H1 (cell line): ENCODE measurements at regions not wholly inside any gene's neighbourhood (a gene's known extent, or its start where the extent isn't known, plus 50 kb on each side); places are given as distances from the start of the nearest gene placed in this dataset.

Experiments
- CTCF ChIA-PET: fragments of 300-600 bp; sonication (Branson Sonifier 250); formaldehyde crosslinking; loops from one replicate; lab custom pipeline; 2021; ENCODE audit not compliant: partially characterized antibody; lab: Charles Lee
- POLR2A ChIA-PET: fragments of 300-600 bp; sonication (Branson Sonifier 250); formaldehyde crosslinking; loops from one replicate; lab custom pipeline; 2021; ENCODE audit warnings: inconsistent platforms; ENCODE audit not compliant: partially characterized antibody; lab: Charles Lee
- DNase-seq, 2 experiments: peaks; one replicate each; pipeline versions ENCODE4 v3.0.0 to v3.0.0-alpha.2; 2010 to 2022; ENCODE audit warnings: low spot score in 2 of 2, low read depth in 1 of 2, mixed read lengths in 1 of 2
- FAIRE-seq: peaks from 2 replicates; lab custom pipeline; 2011; peaks lifted over from hg19 to GRCh38; lab: Jason Lieb, UNC
- H2AFZ ChIP-seq: 2 replicates; pipeline ENCODE4 v1.8.1; 2012; ENCODE audit warnings: low read length, inconsistent platforms
- H2AK5ac ChIP-seq: 2 replicates; pipeline ENCODE4 v1.6.1; 2013; ENCODE audit warnings: low read depth, low read length
- H2BK120ac ChIP-seq: replicated peaks from 2 replicates; pipeline ENCODE3; 2013; ENCODE audit warnings: low read depth, low read length, inconsistent platforms
- H2BK12ac ChIP-seq: 2 replicates; pipeline ENCODE4 v1.6.1; 2013; ENCODE audit warnings: low read depth, low read length
- H2BK15ac ChIP-seq: 2 replicates; pipeline ENCODE4 v1.6.1; 2013; ENCODE audit warnings: low read length
- H2BK20ac ChIP-seq: 2 replicates; pipeline ENCODE4 v1.6.1; 2013; ENCODE audit warnings: low read length
- H2BK5ac ChIP-seq: 2 replicates; pipeline ENCODE4 v1.6.1; 2013; ENCODE audit warnings: low read depth, low read length
- H3K14ac ChIP-seq: 2 replicates; pipeline ENCODE4 v1.6.1; 2013; ENCODE audit warnings: inconsistent platforms; ENCODE audit not compliant: insufficient read length
- H3K18ac ChIP-seq: 2 replicates; pipeline ENCODE4 v1.6.1; 2013; ENCODE audit warnings: low read length; ENCODE audit errors: extremely low read depth
- H3K23ac ChIP-seq: 2 replicates; pipeline ENCODE4 v1.6.1; 2013; ENCODE audit warnings: inconsistent platforms; ENCODE audit not compliant: insufficient read length
- H3K23me2 ChIP-seq: 2 replicates; pipeline ENCODE4 v1.6.1; 2013; ENCODE audit warnings: low read depth, low read length
- H3K27ac ChIP-seq: 2 replicates; pipeline ENCODE4 v1.6.1; 2011; ENCODE audit warnings: low read depth, low read length, inconsistent platforms
- H3K27me3 ChIP-seq, 4 experiments: replicated peaks in 1 of 4; 1 replicate in 1 of 4; 2 replicates in 3 of 4; pipeline versions ENCODE4 v1.6.1 to v1.8.1; 2011 to 2013; ENCODE audit warnings: low read length in 3 of 4, mild to moderate bottlenecking in 3 of 4, inconsistent platforms in 2 of 4, mixed read lengths in 2 of 4, moderate library complexity in 1 of 4; ENCODE audit not compliant: control insufficient read depth in 3 of 4, insufficient read depth in 3 of 4; ENCODE audit errors: extremely low read depth in 1 of 4
- H3K36me3 ChIP-seq, 4 experiments: 2 replicates each; pipeline versions ENCODE4 v1.6.1 to v1.8.1; 2011 to 2013; ENCODE audit warnings: mild to moderate bottlenecking in 4 of 4, low read length in 3 of 4, moderate library complexity in 2 of 4, control low read depth in 1 of 4, inconsistent platforms in 1 of 4; ENCODE audit not compliant: insufficient read depth in 4 of 4, control insufficient read depth in 2 of 4
- H3K4ac ChIP-seq: replicated peaks from 2 replicates; pipeline ENCODE3; 2013; ENCODE audit warnings: low read length, low read depth, mixed read lengths, inconsistent platforms; ENCODE audit not compliant: insufficient read length
- H3K4me1 ChIP-seq, 4 experiments: replicated peaks in 1 of 4; 1 replicate in 1 of 4; 2 replicates in 3 of 4; pipeline versions ENCODE4 v1.6.1 to v1.8.1; 2011 to 2013; ENCODE audit warnings: low read length in 3 of 4, inconsistent platforms in 2 of 4, mixed read lengths in 1 of 4; ENCODE audit not compliant: insufficient read depth in 4 of 4, control insufficient read depth in 3 of 4
- H3K4me2 ChIP-seq, 2 experiments: 2 replicates each; pipeline versions ENCODE4 v1.6.1 to v1.8.1; 2011 to 2013; ENCODE audit warnings: low read depth in 2 of 2, low read length in 2 of 2, control low read depth in 1 of 2, inconsistent platforms in 1 of 2, mild to moderate bottlenecking in 1 of 2; ENCODE audit not compliant: insufficient read depth in 1 of 2
- H3K4me3 ChIP-seq, 4 experiments: fragments of 200-600, 300-600 bp in 1 of 4; sonication (generic), shearing (Covaris generic), sonication (Bioruptor Twin) in 1 of 4; 2 replicates each; pipeline versions ENCODE4 v1.5.1 to v1.8.1; 2011 to 2016; ENCODE audit warnings: low read length in 4 of 4, low read depth in 3 of 4, control low read depth in 2 of 4, inconsistent platforms in 2 of 4, mild to moderate bottlenecking in 2 of 4, mixed read lengths in 1 of 4, moderate library complexity in 1 of 4; ENCODE audit not compliant: insufficient read depth in 2 of 4; ENCODE audit errors: extremely low read depth in 1 of 4
- H3K56ac ChIP-seq: replicated peaks from 2 replicates; pipeline ENCODE3; 2013; ENCODE audit warnings: low read depth, mild to moderate bottlenecking, mixed read lengths, low read length, inconsistent platforms; ENCODE audit not compliant: insufficient read length
- H3K79me1 ChIP-seq: 2 replicates; pipeline ENCODE4 v1.6.1; 2013; ENCODE audit warnings: low read depth, low read length, control low read depth
- H3K79me2 ChIP-seq, 2 experiments: 2 replicates each; pipeline versions ENCODE4 v1.6.1 to v1.8.1; 2012 to 2013; ENCODE audit warnings: low read length in 2 of 2, mild to moderate bottlenecking in 2 of 2, inconsistent platforms in 1 of 2; ENCODE audit not compliant: insufficient read depth in 2 of 2, control insufficient read depth in 1 of 2
- H3K9ac ChIP-seq, 4 experiments: replicated peaks in 1 of 4; 1 replicate in 1 of 4; 2 replicates in 3 of 4; pipeline versions ENCODE4 v1.6.1 to v1.8.1; 2011 to 2013; ENCODE audit warnings: low read depth in 3 of 4, low read length in 3 of 4, control low read depth in 2 of 4, mild to moderate bottlenecking in 2 of 4, moderate library complexity in 2 of 4, inconsistent platforms in 1 of 4; ENCODE audit errors: extremely low read depth in 1 of 4
- H3K9me3 ChIP-seq, 2 experiments: 2 replicates each; pipeline versions ENCODE4 v1.6.1 to v1.8.1; 2012 to 2013; ENCODE audit warnings: mild to moderate bottlenecking in 2 of 2, moderate library complexity in 2 of 2, control low read depth in 1 of 2, inconsistent platforms in 1 of 2, low read depth in 1 of 2, low read length in 1 of 2, mixed read lengths in 1 of 2; ENCODE audit not compliant: insufficient read depth in 2 of 2
- H4K20me1 ChIP-seq, 2 experiments: replicated peaks in 1 of 2; 2 replicates each; pipeline versions ENCODE3 to v1.8.1; 2011 to 2013; ENCODE audit warnings: inconsistent platforms in 2 of 2, low read length in 2 of 2, mild to moderate bottlenecking in 1 of 2; ENCODE audit not compliant: insufficient read depth in 2 of 2, control insufficient read depth in 1 of 2
- H4K5ac ChIP-seq: 2 replicates; pipeline ENCODE4 v1.6.1; 2013; ENCODE audit warnings: low read length, low read depth, mixed read lengths, inconsistent platforms; ENCODE audit not compliant: insufficient read length
- H4K8ac ChIP-seq: 2 replicates; pipeline ENCODE4 v1.8.0; 2013; ENCODE audit warnings: mild to moderate bottlenecking, moderate library complexity, low read length, inconsistent platforms; ENCODE audit not compliant: insufficient read depth; ENCODE audit errors: extremely low read depth
- H4K91ac ChIP-seq: replicated peaks from 2 replicates; pipeline ENCODE3; 2013; ENCODE audit warnings: low read length, mixed read lengths, inconsistent platforms; ENCODE audit not compliant: insufficient read length
- ASH2L ChIP-seq: fragments of 200-600, 300-600 bp; sonication (generic); IDR thresholded peaks from one replicate; pipeline ENCODE4 v1.7.1; 2017; ENCODE audit warnings: low read length
- ATF3 ChIP-seq: IDR thresholded peaks from 2 replicates; pipeline ENCODE4 v1.6.1; 2011; ENCODE audit warnings: low read depth, mild to moderate bottlenecking, low read length; ENCODE audit not compliant: insufficient read depth
- BCL11A ChIP-seq, 2 experiments: IDR thresholded peaks; one replicate each; pipeline ENCODE4 v1.6.1; 2011; ENCODE audit warnings: low read depth in 2 of 2, low read length in 2 of 2, mild to moderate bottlenecking in 2 of 2
- CEBPB ChIP-seq: IDR thresholded peaks from 2 replicates; pipeline ENCODE4 v1.6.1; 2012; ENCODE audit warnings: low read depth, low read length
- CHD2 ChIP-seq: IDR thresholded peaks from 2 replicates; pipeline ENCODE4 v1.6.1; 2012; ENCODE audit warnings: low read length, improper control_type of control experiment
- E2F6 ChIP-seq: IDR thresholded peaks from 2 replicates; pipeline ENCODE4 v1.6.1; 2012; ENCODE audit warnings: inconsistent platforms
- HDAC6 ChIP-seq: IDR thresholded peaks from one replicate; pipeline ENCODE4 v1.7.1; 2012; ENCODE audit warnings: low read depth, mild to moderate bottlenecking, inconsistent platforms, low read length, moderate library complexity
- MAFK ChIP-seq: IDR thresholded peaks from 2 replicates; pipeline ENCODE4 v1.6.1; 2012; ENCODE audit warnings: low read depth, mild to moderate bottlenecking, improper control_type of control experiment, low read length
- MAX ChIP-seq: IDR thresholded peaks from 2 replicates; pipeline ENCODE4 v1.6.1; 2012; ENCODE audit warnings: inconsistent platforms
- RBBP5 ChIP-seq: IDR thresholded peaks from 2 replicates; pipeline ENCODE4 v1.7.1; 2012; ENCODE audit warnings: low read depth, mild to moderate bottlenecking, inconsistent platforms, low read length, moderate library complexity, borderline replicate concordance
- TBP ChIP-seq: IDR thresholded peaks from 2 replicates; pipeline ENCODE4 v1.6.1; 2011; ENCODE audit warnings: low read depth, low read length, improper control_type of control experiment
- WGBS, 2 experiments: shearing (Covaris generic) in 1 of 2; methylation state at CpG; one replicate each; pipeline versions ENCODE4 v1.1.6 to v1.1.7; 2013 to 2015; ENCODE audit warnings: low lambda C conversion rate in 2 of 2, mixed read lengths in 2 of 2, inconsistent platforms in 1 of 2, low coverage in 1 of 2, missing lambda C conversion rate in 1 of 2; ENCODE audit not compliant: insufficient replicate concordance in 2 of 2, insufficient coverage in 1 of 2, insufficient read length in 1 of 2; ENCODE audit errors: extremely low coverage in 1 of 2, missing lambda C conversion rate in 1 of 2; 5-methylcytosine and 5-hydroxymethylcytosine counted together

GRCh38 chr2:75367401-75367800 is 168.1 kb upstream of the TACR1 start:
- H3K27me3 ChIP-seq: no peaks in the 10 kb centered on the region
- no peak overlapping the region for H4K91ac ChIP-seq
- H3K4me2 ChIP-seq: no peak overlapping the region
- no peak overlapping the region for H3K27ac ChIP-seq
- H2AK5ac ChIP-seq: no peak overlapping the region
- H3K4me3 ChIP-seq: no peak overlapping the region
- WGBS, 2 experiments: 82% methylated on average over 1 of the region's 1 CpG; no CpG with 5 or more reads in 1 of the 2 experiments
- H4K8ac ChIP-seq: no peak overlapping the region
- DNase-seq (no peak), FAIRE-seq (no peak)
- H3K4ac ChIP-seq: no peak overlapping the region
- H2BK20ac ChIP-seq: no peak overlapping the region
- no peak overlapping the region for H3K9ac ChIP-seq
- no peaks in the 10 kb centered on the region for H3K4me1 ChIP-seq
- CTCF ChIA-PET: interaction anchor here (0.7 to 1.1 kb wide), 3 partner anchors 12 to 246 kb away, joined by 3 to 6 read pairs (median 3); no protein-coding TSS in a partner anchor
- H2AFZ ChIP-seq: no peak overlapping the region
- no peaks in the 10 kb centered on the region for H3K36me3 ChIP-seq
- H3K14ac ChIP-seq: no peak overlapping the region
- no peak overlapping the region for H3K56ac ChIP-seq
- no peak overlapping the region for H2BK15ac ChIP-seq
- no peaks in the 10 kb centered on the region for H3K79me1 ChIP-seq
- H3K79me2 ChIP-seq: no peaks in the 10 kb centered on the region
- no peak overlapping the region for H3K18ac ChIP-seq
- H4K5ac ChIP-seq: no peak overlapping the region
- TF ChIP-seq MAFK (no peak), HDAC6 (no peak), TBP (no peak), CEBPB (no peak), E2F6 (no peak), BCL11A (IDR thresholded peaks at IDR 0.05; ENCODE audit: low read depth in 2 of 2, low read length in 2 of 2) (no peak), RBBP5 (no peak), MAX (no peak), ATF3 (no peak), ASH2L (no peak), CHD2 (no peak)
- H2BK12ac ChIP-seq: no peak overlapping the region
- H4K20me1 ChIP-seq: no peaks in the 10 kb centered on the region
- POLR2A ChIA-PET: interaction anchor here (0.6 kb wide), 1 partner anchor 11 kb away, joined by 3 read pairs; no protein-coding TSS in a partner anchor
- no peaks in the 10 kb centered on the region for H3K23me2 ChIP-seq
- H3K23ac ChIP-seq: no peak overlapping the region
- H3K9me3 ChIP-seq: no peaks in the 10 kb centered on the region
- no peak overlapping the region for H2BK120ac ChIP-seq
- no peak overlapping the region for H2BK5ac ChIP-seq
